Activated T-cell treated with anti-CD3 and anti-CD28 coated beads for 24 hours (primary cell): ENCODE measurements at regions not wholly inside any gene's neighbourhood (a gene's known extent, or its start where the extent isn't known, plus 50 kb on each side); places are given as distances from the start of the nearest gene placed in this dataset.

ENCODE experiments used
- DNase-seq: peaks from one replicate; pipeline ENCODE4 v3.0.0-alpha.2; 2020; ENCODE audit warnings: low read depth

DNA sequence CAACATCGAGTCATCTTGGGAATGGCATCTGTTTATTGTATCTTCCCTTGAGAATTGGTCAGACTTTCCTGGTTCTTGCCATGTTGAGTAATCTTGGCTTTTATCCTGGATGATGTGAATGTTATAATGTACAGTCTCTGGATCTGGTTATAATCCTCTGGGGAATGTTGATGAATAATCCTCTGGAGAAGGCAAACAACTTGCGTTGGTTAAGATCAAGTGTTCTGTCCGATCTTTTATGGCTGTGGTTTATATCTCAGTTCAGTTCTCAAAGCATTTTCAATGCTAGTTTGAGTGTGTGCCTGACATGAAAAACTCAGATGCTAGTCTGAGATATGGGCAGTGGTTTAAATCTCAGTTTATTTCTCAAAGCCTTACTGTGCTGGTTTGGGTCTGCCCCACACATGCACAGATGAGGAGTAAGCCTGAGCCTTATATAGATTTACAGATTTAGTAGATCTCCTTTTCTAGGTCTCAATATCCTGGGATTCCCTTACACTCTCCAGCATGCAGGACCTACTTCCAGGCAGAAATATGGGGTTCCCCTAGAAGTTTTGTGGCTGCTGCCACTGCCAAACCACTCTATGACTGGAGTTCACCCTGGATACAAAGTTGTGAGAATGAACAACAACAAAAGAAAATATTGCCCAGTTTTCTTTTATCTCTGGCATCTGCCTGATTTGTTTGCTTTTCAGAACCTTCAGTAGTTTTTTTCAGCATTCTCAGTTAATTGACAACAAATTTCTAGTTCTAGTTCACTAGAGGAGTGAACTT is 191.8 kb upstream of the MAN1A1 start:
- DNase-seq, result no peak

DNA sequence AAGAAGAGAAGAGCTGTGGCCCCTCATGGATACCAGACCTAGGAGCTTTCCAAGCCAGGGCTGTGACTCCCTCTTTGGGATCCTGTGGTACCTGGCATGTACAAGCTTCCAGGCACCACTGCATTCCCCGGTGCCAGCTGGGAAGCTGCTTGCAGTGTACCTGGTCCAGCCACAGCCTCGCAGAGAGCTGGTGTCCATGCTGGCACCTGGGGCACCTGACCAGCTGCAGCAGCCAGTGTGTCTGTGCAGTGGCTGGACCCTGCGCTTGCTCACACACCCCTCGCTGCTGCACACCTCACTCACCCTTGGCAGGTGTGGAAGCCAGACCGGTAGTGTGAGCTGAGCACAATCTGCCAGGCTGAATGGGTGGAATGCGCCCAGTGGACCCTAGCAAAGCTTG is 190.9 kb upstream of the MAN1A1 start:
- no peak for DNase-seq

DNA sequence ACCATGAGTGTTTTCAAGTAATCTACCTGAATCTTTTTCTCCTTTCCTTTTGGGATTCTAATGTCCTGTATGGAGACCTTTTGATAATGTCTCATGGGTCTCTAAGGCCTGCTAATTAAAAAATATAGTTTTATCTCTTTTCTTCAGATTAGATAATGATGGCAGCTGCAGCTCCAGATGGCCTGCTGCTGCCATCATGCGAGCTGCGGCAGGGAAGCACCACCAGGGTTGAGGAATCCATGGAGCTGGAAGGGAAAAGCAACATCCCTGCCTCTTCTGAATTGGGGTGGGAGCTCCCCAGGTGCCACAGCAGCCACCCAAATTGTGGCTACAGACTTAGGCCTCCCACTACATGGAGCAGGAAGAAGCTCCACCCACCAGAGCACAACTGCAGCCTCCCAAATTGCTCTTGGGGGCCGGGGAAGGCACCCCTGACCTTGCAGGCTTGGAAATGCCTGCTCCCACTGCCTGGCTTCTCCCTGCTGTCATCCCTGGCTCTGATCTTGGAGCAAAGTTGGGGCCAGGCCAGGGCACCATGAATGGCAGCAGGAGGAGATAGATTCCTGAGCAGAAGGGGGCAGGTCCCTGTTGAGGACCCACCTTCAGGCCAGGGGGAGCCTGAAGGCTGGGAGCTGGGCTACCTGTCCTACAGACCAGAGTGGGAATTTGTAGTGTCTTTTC is 189.6 kb upstream of the MAN1A1 start:
- no peak for DNase-seq

GRCh38 chr6:119536666-119537065 is 187.1 kb upstream of the MAN1A1 start:
- no peak for DNase-seq

DNA sequence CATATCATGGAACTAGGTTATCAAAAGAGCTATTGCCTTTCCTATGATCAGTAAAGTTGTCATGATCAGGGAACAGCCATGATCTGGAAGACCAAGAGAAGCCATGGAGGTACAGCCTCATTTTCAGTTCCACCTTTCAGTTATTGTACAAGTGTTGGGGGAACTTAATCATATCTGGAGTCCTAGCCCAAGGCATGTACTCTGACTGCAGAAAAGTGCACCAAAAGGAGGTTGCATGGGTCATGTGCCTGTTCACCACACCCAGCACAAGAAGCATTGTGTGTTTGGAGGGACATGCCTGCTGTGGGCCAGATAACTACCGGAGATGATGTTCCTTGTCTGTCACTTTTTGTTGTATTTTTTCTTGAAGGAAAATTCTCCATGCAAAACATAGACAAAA is 185.8 kb upstream of the MAN1A1 start:
- no peak for DNase-seq

- no peak for DNase-seq
Measured at GRCh38 chr6:119533603-119534279, 184.2 kb upstream of the MAN1A1 start.

DNA sequence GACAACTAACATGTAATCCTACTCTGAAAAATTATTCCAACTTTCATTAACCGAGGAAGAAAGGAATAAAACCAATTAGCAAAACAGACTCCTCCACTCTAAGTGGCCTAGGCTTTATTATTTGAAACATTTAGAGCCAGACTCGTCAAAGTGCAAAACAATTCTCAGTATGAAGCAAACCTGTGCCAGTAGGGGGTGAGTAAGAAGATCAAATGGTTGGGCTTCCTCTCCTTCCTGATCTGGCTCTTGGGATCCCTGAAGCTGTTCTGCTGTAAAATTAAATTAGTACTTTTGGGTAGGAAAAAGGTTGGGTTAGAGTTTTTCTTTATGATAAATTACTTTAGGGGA is 177.6 kb upstream of the MAN1A1 start:
- DNase-seq, result no peak

DNA sequence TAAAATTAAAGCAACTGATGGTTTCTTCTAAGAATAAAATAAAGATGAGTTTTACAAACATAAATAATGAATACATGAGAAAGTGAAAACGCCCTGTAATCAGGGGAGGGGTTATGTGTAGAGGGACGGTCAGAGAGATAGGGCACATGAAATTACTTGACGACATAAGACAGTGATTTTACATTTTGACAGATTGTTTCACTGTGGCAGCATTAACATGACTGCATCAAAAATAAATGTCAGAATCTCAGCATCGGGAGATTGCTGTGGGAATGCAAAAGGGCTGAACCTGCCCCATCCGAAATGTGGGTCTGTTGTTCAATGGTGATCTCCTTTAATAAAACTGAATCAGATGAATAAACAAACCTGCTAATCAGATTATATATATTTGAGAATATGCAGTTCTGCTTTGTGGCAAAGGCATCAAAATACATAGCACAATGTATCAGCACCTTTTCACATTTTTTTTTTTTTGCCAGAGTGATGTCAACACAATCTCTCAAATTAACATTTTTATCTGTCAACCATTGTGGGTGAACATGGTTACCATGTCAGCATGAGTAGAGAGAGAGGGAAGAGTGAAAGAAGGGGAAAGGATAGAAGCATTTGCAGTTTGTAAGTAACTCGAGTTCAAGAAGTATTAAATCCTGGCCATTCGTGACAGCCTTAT is 177.1 kb upstream of the MAN1A1 start:
- DNase-seq, result no peak

- no peak for DNase-seq
Measured at GRCh38 chr6:119524410-119524809, 174.8 kb upstream of the MAN1A1 start.

DNA sequence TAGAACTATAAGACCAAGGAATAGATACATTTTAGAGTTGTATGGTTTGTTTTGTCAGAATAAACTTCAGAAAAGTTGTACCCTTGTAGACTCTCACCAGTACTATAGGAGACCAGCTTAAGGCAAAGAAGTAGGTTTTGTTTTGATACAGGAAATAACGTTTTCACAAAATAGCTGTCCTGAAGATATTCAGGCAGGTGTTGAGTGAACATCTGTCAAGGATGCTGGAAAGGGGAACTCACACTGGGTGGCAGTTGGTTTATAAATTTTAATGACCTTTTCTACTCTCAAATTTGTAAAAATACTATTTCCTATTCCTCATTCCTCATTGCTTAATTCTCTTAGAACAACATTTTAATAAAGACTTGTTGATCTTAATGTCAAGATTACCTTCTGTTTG is 174.0 kb upstream of the MAN1A1 start:
- no peak for DNase-seq

DNA sequence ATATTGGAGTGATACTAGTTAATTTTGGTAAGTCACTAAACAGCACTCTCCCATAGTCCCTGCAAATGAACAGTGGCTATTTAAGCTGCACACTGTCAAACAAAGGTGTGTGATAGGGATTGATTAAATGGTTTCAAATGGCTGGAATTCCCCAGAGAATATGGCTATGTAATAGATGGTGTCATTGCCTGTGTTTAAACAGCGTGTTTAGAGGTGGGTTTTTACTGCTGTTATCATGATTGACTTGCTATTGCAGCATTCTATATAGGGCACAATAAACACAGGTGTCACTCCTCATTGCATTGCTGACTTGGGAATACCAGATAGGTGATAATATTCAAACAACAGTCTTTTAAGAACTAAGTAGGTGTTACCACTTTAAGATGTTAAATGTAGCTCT is 171.7 kb upstream of the MAN1A1 start:
- DNase-seq, result no peak

DNA sequence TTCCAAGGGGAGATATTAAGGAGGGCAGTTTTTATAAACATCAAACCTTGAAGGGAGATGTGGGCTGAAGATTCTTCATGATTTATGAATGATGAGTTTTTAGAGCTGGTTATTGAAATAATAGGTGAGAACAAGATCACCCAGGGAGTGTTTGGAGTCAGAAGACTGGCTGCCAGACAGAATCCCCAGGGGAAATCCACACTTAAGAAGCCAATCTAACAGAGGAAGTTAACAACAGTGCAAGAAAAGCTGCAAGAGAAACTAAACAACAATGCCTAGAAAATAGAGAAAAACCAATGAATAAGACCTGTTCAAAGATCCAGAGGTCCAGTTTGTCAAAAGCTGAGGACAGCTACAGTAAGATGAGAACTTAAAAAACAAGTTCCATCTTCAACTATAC is 167.9 kb upstream of the MAN1A1 start:
- DNase-seq, result no peak

GRCh38 chr6:119514345-119514744 is 164.8 kb upstream of the MAN1A1 start:
- no peak for DNase-seq

GRCh38 chr6:119511024-119511423 is 161.5 kb upstream of the MAN1A1 start:
- no peak for DNase-seq

- DNase-seq, result no peak
Measured at GRCh38 chr6:119510246-119510645, 160.7 kb upstream of the MAN1A1 start.

GRCh38 chr6:119506631-119507174 is 157.1 kb upstream of the MAN1A1 start:
- DNase-seq, result no peak

GRCh38 chr6:119501798-119502483 is 152.4 kb upstream of the MAN1A1 start:
- DNase-seq, result no peak

GRCh38 chr6:119499797-119500196 is 150.2 kb upstream of the MAN1A1 start:
- DNase-seq, result no peak

GRCh38 chr6:119497988-119498727 is 148.6 kb upstream of the MAN1A1 start:
- no peak for DNase-seq

DNA sequence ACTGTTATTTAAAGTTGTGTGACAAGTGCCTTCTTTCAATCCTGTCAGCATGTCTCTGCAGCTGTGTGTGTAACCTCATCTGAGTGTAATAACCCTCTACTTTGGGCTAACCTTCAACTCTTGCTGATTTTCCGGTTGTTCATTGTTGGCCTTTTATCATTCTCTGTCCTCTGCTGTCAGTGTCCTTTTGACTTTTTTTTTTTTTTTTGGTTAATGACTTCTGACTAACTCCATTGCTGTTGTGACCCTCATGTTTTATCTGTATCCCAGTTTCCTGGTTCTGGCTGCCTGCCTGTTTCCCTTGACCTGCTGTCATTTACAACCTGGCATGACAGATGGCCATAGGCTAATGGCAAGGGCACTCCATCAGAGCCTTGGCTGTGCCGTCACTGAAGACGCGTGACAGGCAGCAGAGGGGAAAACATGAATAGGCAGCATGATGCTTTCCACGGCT is 145.7 kb upstream of the MAN1A1 start:
- no peak for DNase-seq

DNA sequence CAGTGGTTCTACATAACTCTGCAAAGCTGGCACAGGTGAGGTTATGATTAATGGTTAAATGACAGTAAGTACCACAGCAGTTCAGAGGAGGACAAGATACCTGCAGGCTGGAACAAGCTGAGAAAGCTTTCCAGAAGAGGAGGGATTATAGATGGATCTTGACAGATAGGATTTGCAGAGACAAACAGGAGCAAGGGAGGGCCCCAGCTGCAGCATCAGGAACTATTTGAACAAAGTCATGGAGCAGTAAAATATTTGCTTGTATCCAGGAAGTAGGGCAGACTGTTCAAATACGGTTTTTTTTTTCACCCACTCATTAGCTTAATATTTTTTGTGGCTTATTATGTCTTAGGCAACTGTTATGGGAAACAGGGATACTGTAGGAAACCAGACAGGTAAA is 144.4 kb upstream of the MAN1A1 start:
- no peak for DNase-seq
